H9 (cell line): ENCODE measurements at regions not wholly inside any gene's neighbourhood (a gene's known extent, or its start where the extent isn't known, plus 50 kb on each side); places are given as distances from the start of the nearest gene placed in this dataset.

Source experiments
- DNase-seq: peaks from one replicate; pipeline ENCODE4 v3.0.0-alpha.2; 2017
- H2AFZ ChIP-seq: one replicate; pipeline ENCODE4 v1.6.1; 2013; ENCODE audit warnings: mild to moderate bottlenecking, low read length, control low read depth, moderate library complexity
- H2AK5ac ChIP-seq: 2 replicates; pipeline ENCODE4 v1.6.1; 2013; ENCODE audit warnings: low read length, control low read depth, mixed read lengths; ENCODE audit not compliant: insufficient read length
- H2BK120ac ChIP-seq: one replicate; pipeline ENCODE4 v1.6.1; 2013; ENCODE audit warnings: low read depth, mild to moderate bottlenecking, low read length, control low read depth, inconsistent platforms; ENCODE audit not compliant: poor library complexity, severe bottlenecking
- H2BK12ac ChIP-seq: 2 replicates; pipeline ENCODE4 v1.6.1; 2013; ENCODE audit warnings: low read length, control low read depth, mixed read lengths, low read depth; ENCODE audit not compliant: insufficient read length
- H2BK15ac ChIP-seq: 2 replicates; pipeline ENCODE4 v1.6.1; 2013; ENCODE audit warnings: low read depth, low read length, control low read depth
- H2BK20ac ChIP-seq: one replicate; pipeline ENCODE4 v1.6.1; 2013; ENCODE audit warnings: low read depth, mild to moderate bottlenecking, low read length, control low read depth, inconsistent platforms; ENCODE audit not compliant: poor library complexity, severe bottlenecking
- H2BK5ac ChIP-seq: 2 replicates; pipeline ENCODE4 v1.6.1; 2013; ENCODE audit warnings: low read length, control low read depth, mixed read lengths; ENCODE audit not compliant: insufficient read length
- H3K14ac ChIP-seq: 2 replicates; pipeline ENCODE4 v1.6.1; 2013; ENCODE audit warnings: low read length, control low read depth; ENCODE audit not compliant: insufficient read depth
- H3K18ac ChIP-seq: 2 replicates; pipeline ENCODE4 v1.6.1; 2013; ENCODE audit warnings: low read depth, mild to moderate bottlenecking, mixed read lengths, low read length, control low read depth; ENCODE audit not compliant: insufficient read length
- H3K23ac ChIP-seq: 2 replicates; pipeline ENCODE4 v1.6.1; 2013; ENCODE audit warnings: low read length, control low read depth, mixed read lengths, low read depth; ENCODE audit not compliant: insufficient read length
- H3K23me2 ChIP-seq: 2 replicates; pipeline ENCODE4 v1.6.1; 2013; ENCODE audit warnings: low read depth, mild to moderate bottlenecking, mixed read lengths, low read length, control low read depth; ENCODE audit not compliant: insufficient read length, poor library complexity, severe bottlenecking
- H3K27ac ChIP-seq: 2 replicates; pipeline ENCODE4 v1.5.1; 2013; ENCODE audit warnings: low read length, control low read depth, mixed read lengths, low read depth; ENCODE audit not compliant: insufficient read length
- H3K27me3 ChIP-seq: 2 replicates; pipeline ENCODE4 v1.6.1; 2013; ENCODE audit warnings: low read length, control low read depth, inconsistent platforms; ENCODE audit not compliant: insufficient read depth
- H3K4ac ChIP-seq: 2 replicates; pipeline ENCODE4 v1.6.1; 2013; ENCODE audit warnings: low read depth, mild to moderate bottlenecking, control low read depth, inconsistent platforms, low read length, moderate library complexity
- H3K4me1 ChIP-seq: 2 replicates; pipeline ENCODE4 v1.6.1; 2013; ENCODE audit warnings: low read length, control low read depth, inconsistent platforms; ENCODE audit not compliant: insufficient read depth
- H3K4me2 ChIP-seq: 2 replicates; pipeline ENCODE4 v1.6.1; 2013; ENCODE audit warnings: low read length, control low read depth, mixed read lengths; ENCODE audit not compliant: insufficient read length, insufficient read depth
- H3K56ac ChIP-seq: 2 replicates; pipeline ENCODE4 v1.6.1; 2013; ENCODE audit warnings: low read depth, mild to moderate bottlenecking, mixed read lengths, low read length, control low read depth; ENCODE audit not compliant: insufficient read length
- H3K79me1 ChIP-seq: 2 replicates; pipeline ENCODE4 v1.6.1; 2013; ENCODE audit warnings: low read depth, mild to moderate bottlenecking, moderate library complexity, low read length, control low read depth, inconsistent platforms; ENCODE audit not compliant: insufficient read depth, poor library complexity, severe bottlenecking
- H3K79me2 ChIP-seq: 2 replicates; pipeline ENCODE4 v1.6.1; 2013; ENCODE audit warnings: low read length, control low read depth, inconsistent platforms; ENCODE audit not compliant: insufficient read depth
- H3K9ac ChIP-seq: 2 replicates; pipeline ENCODE4 v1.6.1; 2013; ENCODE audit warnings: low read length, control low read depth, mixed read lengths; ENCODE audit not compliant: insufficient read length; ENCODE audit errors: extremely low read depth
- H3K9me3 ChIP-seq: one replicate; pipeline ENCODE4 v1.6.1; 2013; ENCODE audit warnings: low read depth, low read length, inconsistent platforms; ENCODE audit not compliant: control insufficient read depth
- H3T11ph ChIP-seq: one replicate; pipeline ENCODE4 v1.6.1; 2013; ENCODE audit warnings: mild to moderate bottlenecking, low read length, control low read depth, inconsistent platforms
- H4K20me1 ChIP-seq: one replicate; pipeline ENCODE4 v1.6.1; 2013; ENCODE audit not compliant: control insufficient read depth, insufficient read length, insufficient read depth
- H4K5ac ChIP-seq: 2 replicates; pipeline ENCODE4 v1.6.1; 2013; ENCODE audit warnings: low read depth, mild to moderate bottlenecking, mixed read lengths, low read length, control low read depth; ENCODE audit not compliant: insufficient read length
- H4K8ac ChIP-seq: replicated peaks from 2 replicates; pipeline ENCODE4 v1.6.1; 2013; ENCODE audit warnings: low read length, control low read depth, mixed read lengths, low read depth; ENCODE audit not compliant: insufficient read length
- H4K91ac ChIP-seq: 2 replicates; pipeline ENCODE4 v1.6.1; 2013; ENCODE audit warnings: low read depth, mild to moderate bottlenecking, moderate library complexity, mixed read lengths, low read length, control low read depth; ENCODE audit not compliant: insufficient read length
- H3K27ac Mint-ChIP-seq, 3 experiments: 2 replicates in 2 of 3; 3 replicates in 1 of 3; pipeline ENCODE4 v1.8.0; 2020 to 2021; ENCODE audit warnings: mixed read lengths in 3 of 3, mild to moderate bottlenecking in 1 of 3, moderate library complexity in 1 of 3
- H3K27me3 Mint-ChIP-seq: 2 replicates; pipeline ENCODE4 v1.8.0; 2021; ENCODE audit warnings: low read depth, mild to moderate bottlenecking, moderate library complexity, mixed read lengths
- H3K36me3 Mint-ChIP-seq, 3 experiments: 2 replicates in 2 of 3; 3 replicates in 1 of 3; pipeline ENCODE4 v1.8.0; 2020 to 2021; ENCODE audit warnings: low read depth in 3 of 3, mixed read lengths in 3 of 3; ENCODE audit not compliant: insufficient read depth in 1 of 3
- H3K4me1 Mint-ChIP-seq, 2 experiments: 2 replicates each; pipeline ENCODE4 v1.8.0; 2020; ENCODE audit warnings: mixed read lengths in 2 of 2
- H3K4me3 Mint-ChIP-seq, 2 experiments: 2 replicates in 1 of 2; 3 replicates in 1 of 2; pipeline ENCODE4 v1.8.0; 2020 to 2021; ENCODE audit warnings: mild to moderate bottlenecking in 2 of 2, mixed read lengths in 2 of 2, moderate library complexity in 1 of 2
- H3K9me3 Mint-ChIP-seq, 2 experiments: 2 replicates in 1 of 2; 3 replicates in 1 of 2; pipeline ENCODE4 v1.8.0; 2020; ENCODE audit warnings: mild to moderate bottlenecking in 2 of 2, mixed read lengths in 2 of 2, moderate library complexity in 1 of 2
- CTCF ChIP-seq: fragments of 200-600 bp; sonication (generic); conservative IDR thresholded peaks from 3 replicates; pipeline ENCODE4 v1.8.0; 2021; ENCODE audit warnings: antibody characterized with exemption, mild to moderate bottlenecking
- WGBS: extraction: QIAGEN DNeasy Blood & Tissue Kit; methylation state at CpG from one replicate; pipeline ENCODE4 v1.1.7; 2013; ENCODE audit warnings: missing lambda C conversion rate, low lambda C conversion rate, mixed read lengths; ENCODE audit not compliant: insufficient read length; ENCODE audit errors: extremely low coverage; 5-methylcytosine and 5-hydroxymethylcytosine counted together

- DNase-seq = no peak
- H3K27me3 Mint-ChIP-seq = peaks cover 2% of the 10 kb centered on the region; the same call in 1 of the 2 replicates
- no peak overlapping the region for H3T11ph ChIP-seq
- H3K4me1 ChIP-seq = no peaks in the 10 kb centered on the region
- no peak overlapping the region for H3K4me2 ChIP-seq
- no peak overlapping the region for H3K4ac ChIP-seq
- H3K18ac ChIP-seq = no peak overlapping the region
- no peak overlapping the region for H2AFZ ChIP-seq
- no peaks in the 10 kb centered on the region for H3K36me3 Mint-ChIP-seq
- H2BK5ac ChIP-seq = no peak overlapping the region
- H3K4me3 Mint-ChIP-seq = no peak overlapping the region
- no peaks in the 10 kb centered on the region for H3K79me2 ChIP-seq
- H3K79me1 ChIP-seq = no peaks in the 10 kb centered on the region
- no peak overlapping the region for H3K9ac ChIP-seq
- no peaks in the 10 kb centered on the region for H3K9me3 ChIP-seq
- no CpG with 5 or more reads among the region's 8 CpGs for WGBS
- H4K8ac ChIP-seq = no peak overlapping the region
- no peaks in the 10 kb centered on the region for H4K20me1 ChIP-seq
- H2AK5ac ChIP-seq = no peak overlapping the region
- H3K56ac ChIP-seq = no peak overlapping the region
- no peaks in the 10 kb centered on the region for H3K4me1 Mint-ChIP-seq
- H2BK12ac ChIP-seq = no peak overlapping the region
- H2BK120ac ChIP-seq = no peak overlapping the region
- H3K23me2 ChIP-seq = no peaks in the 10 kb centered on the region
- no peaks in the 10 kb centered on the region for H3K27me3 ChIP-seq
- no peak for TF ChIP-seq CTCF
- H3K27ac Mint-ChIP-seq = no peak overlapping the region
- H2BK15ac ChIP-seq = no peak overlapping the region
- H3K9me3 Mint-ChIP-seq = no peaks in the 10 kb centered on the region
- H3K27ac ChIP-seq = no peak overlapping the region
- no peak overlapping the region for H3K23ac ChIP-seq
- H2BK20ac ChIP-seq = no peak overlapping the region
- no peak overlapping the region for H4K5ac ChIP-seq
- H4K91ac ChIP-seq = no peak overlapping the region
- H3K14ac ChIP-seq = no peak overlapping the region
These were observed 59.4 kb upstream of the ZPBP start for GRCh38 chr7:50152486-50152885.
